Smooth muscle cell (in vitro differentiated cells): ENCODE measurements at regions not wholly inside any gene's neighbourhood (a gene's known extent, or its start where the extent isn't known, plus 50 kb on each side); places are given as distances from the start of the nearest gene placed in this dataset.
A peak's percentile ranks its signal among the peaks of the same experiment; 100 is the strongest.

Experiments
- DNase-seq: peaks from one replicate; lab custom pipeline; 2025; ENCODE audit not compliant: unreplicated experiment; lab: John Stamatoyannopoulos, UW
- H2AFZ ChIP-seq: fragments of 200-600 bp; sonication (generic); 2 replicates; pipeline ENCODE4 v1.6.0; 2016; ENCODE audit warnings: antibody characterized with exemption, low read depth, mild to moderate bottlenecking
- H3F3A ChIP-seq: fragments of 200-600 bp; sonication (generic); 2 replicates; pipeline ENCODE4 v1.6.0; 2017; ENCODE audit warnings: antibody characterized with exemption, low read depth
- H3K27ac ChIP-seq: fragments of 200-600 bp; sonication (generic); 2 replicates; pipeline ENCODE4 v1.5.1; 2016; ENCODE audit warnings: low read depth, mild to moderate bottlenecking
- H3K27me3 ChIP-seq: fragments of 200-600 bp; sonication (generic); 2 replicates; pipeline ENCODE4 v1.6.1; 2016; ENCODE audit warnings: low read depth, mild to moderate bottlenecking
- H3K36me3 ChIP-seq: fragments of 200-600 bp; sonication (generic); 2 replicates; pipeline ENCODE4 v1.5.1; 2016; ENCODE audit warnings: low read depth
- H3K4me1 ChIP-seq: fragments of 200-600 bp; sonication (generic); 2 replicates; pipeline ENCODE4 v1.5.1; 2016; ENCODE audit warnings: low read depth
- H3K4me2 ChIP-seq: fragments of 200-600 bp; sonication (generic); 2 replicates; pipeline ENCODE4 v1.6.0; 2016; ENCODE audit warnings: mild to moderate bottlenecking
- H3K4me3 ChIP-seq: fragments of 200-600 bp; sonication (generic); 2 replicates; pipeline ENCODE4 v1.5.1; 2016; ENCODE audit warnings: mild to moderate bottlenecking
- H3K79me2 ChIP-seq: fragments of 200-600 bp; sonication (generic); 2 replicates; pipeline ENCODE4 v1.6.0; 2016; ENCODE audit warnings: low read depth, mild to moderate bottlenecking
- H3K9ac ChIP-seq: fragments of 200-600 bp; sonication (generic); 2 replicates; pipeline ENCODE4 v1.6.0; 2016; ENCODE audit warnings: low read depth
- H3K9me3 ChIP-seq: fragments of 200-600 bp; sonication (generic); replicated peaks from 2 replicates; pipeline ENCODE4 v1.5.1; 2016; ENCODE audit warnings: low read depth
- H4K20me1 ChIP-seq: fragments of 200-600 bp; sonication (generic); 2 replicates; pipeline ENCODE4 v1.6.0; 2016; ENCODE audit warnings: low read depth
- CTCF ChIP-seq: fragments of 200-600 bp; sonication (generic); IDR thresholded peaks from 2 replicates; pipeline ENCODE4 v1.5.1; 2017; ENCODE audit warnings: borderline replicate concordance, mild to moderate bottlenecking, antibody characterized with exemption; ENCODE audit not compliant: insufficient read depth, poor library complexity, severe bottlenecking
- WGBS: methylation state at CpG from one replicate; pipeline ENCODE4 v1.1.7; 2016; ENCODE audit warnings: low lambda C conversion rate; 5-methylcytosine and 5-hydroxymethylcytosine counted together

GRCh38 chr16:65786916-65787315 is 579.6 kb upstream of the CDH5 start:
- Histone ChIP-seq H4K20me1 (no peaks in the 10 kb centered on the region), H3K27me3 (no peaks in the 10 kb centered on the region), H3F3A (no peaks in the 10 kb centered on the region), H3K27ac (no peak overlapping the region), H3K79me2 (no peaks in the 10 kb centered on the region), H3K4me1 (peaks cover 8% of the 10 kb centered on the region), H2AFZ (no peak overlapping the region), H3K9ac (no peak overlapping the region), H3K4me2 (no peak overlapping the region), H3K36me3 (no peaks in the 10 kb centered on the region), H3K4me3 (no peak overlapping the region), H3K9me3 (no peaks in the 10 kb centered on the region)
- TF ChIP-seq CTCF = no peak
- DNase-seq = no peak
- 42% methylated on average over 4 of the region's 5 CpGs for WGBS

GRCh38 chr16:65783709-65784474 is 582.6 kb upstream of the CDH5 start:
- H3K9ac ChIP-seq = no peak overlapping the region

GRCh38 chr16:65782611-65783600 is 583.6 kb upstream of the CDH5 start:
- DNase-seq = no peak
- Histone ChIP-seq H3K4me1 (peaks cover 8% of the 10 kb centered on the region), H3K27me3 (no peaks in the 10 kb centered on the region), H3K9ac (no peak overlapping the region), H3K9me3 (no peaks in the 10 kb centered on the region), H3K79me2 (no peaks in the 10 kb centered on the region), H3K4me2 (peak overlapping the region; percentile 68), H3F3A (no peaks in the 10 kb centered on the region), H4K20me1 (no peaks in the 10 kb centered on the region), H3K36me3 (no peaks in the 10 kb centered on the region), H3K4me3 (no peak overlapping the region), H2AFZ (no peak overlapping the region), H3K27ac (peak overlapping the region; percentile 57)
- no peak for TF ChIP-seq CTCF
- 63% methylated on average over 13 of the region's 13 CpGs for WGBS

More at GRCh38 chr16:65783709-65784474, 582.6 kb upstream of the CDH5 start:
- no peaks in the 10 kb centered on the region for H4K20me1 ChIP-seq
- no peak overlapping the region for H3K4me3 ChIP-seq
- DNase-seq = no peak
- H3K4me1 ChIP-seq = peaks cover 8% of the 10 kb centered on the region
- no peak overlapping the region for H2AFZ ChIP-seq
- no peak overlapping the region for H3K4me2 ChIP-seq
- H3K36me3 ChIP-seq = no peaks in the 10 kb centered on the region
- WGBS = 79% methylated on average over 7 of the region's 7 CpGs
- H3K79me2 ChIP-seq = no peaks in the 10 kb centered on the region
- no peaks in the 10 kb centered on the region for H3K9me3 ChIP-seq
- H3K27me3 ChIP-seq = no peaks in the 10 kb centered on the region
- H3K27ac ChIP-seq = no peak overlapping the region
- no peaks in the 10 kb centered on the region for H3F3A ChIP-seq
- no peak for TF ChIP-seq CTCF
